WTC11 (cell line): ENCODE measurements at regions not wholly inside any gene's neighbourhood (a gene's known extent, or its start where the extent isn't known, plus 50 kb on each side); places are given as distances from the start of the nearest gene placed in this dataset.

Experiments
- CREB1 ChIP-seq: sonication (generic); formaldehyde crosslinking; IDR thresholded peaks from 2 replicates; pipeline ENCODE4 v1.8.0; 2023; ENCODE audit warnings: mild to moderate bottlenecking, missing genetic modification reagents
- ETV6 ChIP-seq: sonication (generic); formaldehyde crosslinking; IDR thresholded peaks from 2 replicates; pipeline ENCODE4 v1.8.1; 2022; ENCODE audit warnings: mild to moderate bottlenecking, missing genetic modification reagents
- NFATC4 ChIP-seq: fragments of 250-450 bp; sonication (Bioruptor Pico); IDR thresholded peaks from 2 replicates; pipeline ENCODE4 v1.9.0; 2021; ENCODE audit warnings: mild to moderate bottlenecking
- TEAD1 ChIP-seq: sonication (generic); formaldehyde crosslinking; IDR thresholded peaks from 2 replicates; pipeline ENCODE4 v1.8.0; 2022; ENCODE audit warnings: mild to moderate bottlenecking, missing genetic modification reagents
- ZNF263 ChIP-seq: sonication (generic); formaldehyde crosslinking; IDR thresholded peaks from 2 replicates; pipeline ENCODE4 v1.8.1; 2022; ENCODE audit warnings: low read depth, mild to moderate bottlenecking, moderate library complexity, missing genetic modification reagents
- TF ChIP-seq, protein P1 (sequence below): fragments of 200-600 bp; IDR thresholded peaks from 2 replicates; pipeline ENCODE4 v1.8.0; 2022; ENCODE audit warnings: antibody characterized with exemption
- TF ChIP-seq, protein P2 (sequence below): sonication (generic); formaldehyde crosslinking; IDR thresholded peaks from 2 replicates; pipeline ENCODE4 v1.8.1; 2023; ENCODE audit warnings: mild to moderate bottlenecking, missing genetic modification reagents, moderate library complexity

- TF ChIP-seq ETV6 (CRISPR knock-in tag) (no peak), CREB1 (CRISPR knock-in tag) (no peak), TEAD1 (CRISPR knock-in tag) (no peak), ZNF263 (CRISPR knock-in tag) (no peak), NFATC4 (no peak)
- TF ChIP-seq, protein P1, sequence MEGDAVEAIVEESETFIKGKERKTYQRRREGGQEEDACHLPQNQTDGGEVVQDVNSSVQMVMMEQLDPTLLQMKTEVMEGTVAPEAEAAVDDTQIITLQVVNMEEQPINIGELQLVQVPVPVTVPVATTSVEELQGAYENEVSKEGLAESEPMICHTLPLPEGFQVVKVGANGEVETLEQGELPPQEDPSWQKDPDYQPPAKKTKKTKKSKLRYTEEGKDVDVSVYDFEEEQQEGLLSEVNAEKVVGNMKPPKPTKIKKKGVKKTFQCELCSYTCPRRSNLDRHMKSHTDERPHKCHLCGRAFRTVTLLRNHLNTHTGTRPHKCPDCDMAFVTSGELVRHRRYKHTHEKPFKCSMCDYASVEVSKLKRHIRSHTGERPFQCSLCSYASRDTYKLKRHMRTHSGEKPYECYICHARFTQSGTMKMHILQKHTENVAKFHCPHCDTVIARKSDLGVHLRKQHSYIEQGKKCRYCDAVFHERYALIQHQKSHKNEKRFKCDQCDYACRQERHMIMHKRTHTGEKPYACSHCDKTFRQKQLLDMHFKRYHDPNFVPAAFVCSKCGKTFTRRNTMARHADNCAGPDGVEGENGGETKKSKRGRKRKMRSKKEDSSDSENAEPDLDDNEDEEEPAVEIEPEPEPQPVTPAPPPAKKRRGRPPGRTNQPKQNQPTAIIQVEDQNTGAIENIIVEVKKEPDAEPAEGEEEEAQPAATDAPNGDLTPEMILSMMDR = no peak
- TF ChIP-seq, protein P2, sequence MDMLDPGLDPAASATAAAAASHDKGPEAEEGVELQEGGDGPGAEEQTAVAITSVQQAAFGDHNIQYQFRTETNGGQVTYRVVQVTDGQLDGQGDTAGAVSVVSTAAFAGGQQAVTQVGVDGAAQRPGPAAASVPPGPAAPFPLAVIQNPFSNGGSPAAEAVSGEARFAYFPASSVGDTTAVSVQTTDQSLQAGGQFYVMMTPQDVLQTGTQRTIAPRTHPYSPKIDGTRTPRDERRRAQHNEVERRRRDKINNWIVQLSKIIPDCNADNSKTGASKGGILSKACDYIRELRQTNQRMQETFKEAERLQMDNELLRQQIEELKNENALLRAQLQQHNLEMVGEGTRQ (CRISPR knock-in tag) = no peak
These were observed 636.8 kb downstream of the ETV1 start for GRCh38 chr7:13352677-13353076.
